Osteocyte (in vitro differentiated cells): ENCODE measurements at regions not wholly inside any gene's neighbourhood (a gene's known extent, or its start where the extent isn't known, plus 50 kb on each side); places are given as distances from the start of the nearest gene placed in this dataset.
"Not testable (repeated sequence)": the region's sequence is repeated elsewhere in the genome, so short reads cannot be mapped to it uniquely, and the experiment has no call there.

Experiments
- DNase-seq: peaks from one replicate; pipeline ENCODE4 v3.0.0; 2021; ENCODE audit warnings: mixed read lengths; ENCODE audit not compliant: unreplicated experiment; ENCODE audit errors: extremely low spot score
- H3K27ac Mint-ChIP-seq: one replicate; pipeline ENCODE4 v1.8.0; 2021; ENCODE audit warnings: mild to moderate bottlenecking, mixed read lengths; ENCODE audit not compliant: unreplicated experiment
- H3K27me3 Mint-ChIP-seq: one replicate; pipeline ENCODE4 v1.8.0; 2021; ENCODE audit warnings: mixed read lengths; ENCODE audit not compliant: unreplicated experiment
- H3K36me3 Mint-ChIP-seq: one replicate; pipeline ENCODE4 v1.8.0; 2021; ENCODE audit warnings: mixed read lengths; ENCODE audit not compliant: unreplicated experiment
- H3K4me1 Mint-ChIP-seq: one replicate; pipeline ENCODE4 v1.8.0; 2021; ENCODE audit warnings: mixed read lengths; ENCODE audit not compliant: unreplicated experiment
- H3K4me3 Mint-ChIP-seq: one replicate; pipeline ENCODE4 v1.8.0; 2021; ENCODE audit warnings: mild to moderate bottlenecking, moderate library complexity, mixed read lengths; ENCODE audit not compliant: unreplicated experiment
- H3K9me3 Mint-ChIP-seq: one replicate; pipeline ENCODE4 v1.8.0; 2021; ENCODE audit warnings: mixed read lengths; ENCODE audit not compliant: unreplicated experiment
- TF ChIP-seq, protein P1 (sequence below): fragments of 200-600 bp; sonication (generic); IDR thresholded peaks from 2 replicates; pipeline ENCODE4 v1.5.0; 2021; ENCODE audit warnings: antibody characterized with exemption, mild to moderate bottlenecking, moderate library complexity

GRCh38 chr1:67545364-67545763 is 115.2 kb upstream of the SERBP1 start:
- TF ChIP-seq, protein P1, sequence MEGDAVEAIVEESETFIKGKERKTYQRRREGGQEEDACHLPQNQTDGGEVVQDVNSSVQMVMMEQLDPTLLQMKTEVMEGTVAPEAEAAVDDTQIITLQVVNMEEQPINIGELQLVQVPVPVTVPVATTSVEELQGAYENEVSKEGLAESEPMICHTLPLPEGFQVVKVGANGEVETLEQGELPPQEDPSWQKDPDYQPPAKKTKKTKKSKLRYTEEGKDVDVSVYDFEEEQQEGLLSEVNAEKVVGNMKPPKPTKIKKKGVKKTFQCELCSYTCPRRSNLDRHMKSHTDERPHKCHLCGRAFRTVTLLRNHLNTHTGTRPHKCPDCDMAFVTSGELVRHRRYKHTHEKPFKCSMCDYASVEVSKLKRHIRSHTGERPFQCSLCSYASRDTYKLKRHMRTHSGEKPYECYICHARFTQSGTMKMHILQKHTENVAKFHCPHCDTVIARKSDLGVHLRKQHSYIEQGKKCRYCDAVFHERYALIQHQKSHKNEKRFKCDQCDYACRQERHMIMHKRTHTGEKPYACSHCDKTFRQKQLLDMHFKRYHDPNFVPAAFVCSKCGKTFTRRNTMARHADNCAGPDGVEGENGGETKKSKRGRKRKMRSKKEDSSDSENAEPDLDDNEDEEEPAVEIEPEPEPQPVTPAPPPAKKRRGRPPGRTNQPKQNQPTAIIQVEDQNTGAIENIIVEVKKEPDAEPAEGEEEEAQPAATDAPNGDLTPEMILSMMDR = no peak
- no peak for DNase-seq
- H3K36me3 Mint-ChIP-seq = no peaks in the 10 kb centered on the region
- no peak overlapping the region for H3K27ac Mint-ChIP-seq
- H3K9me3 Mint-ChIP-seq = no peaks in the 10 kb centered on the region
- no peak overlapping the region for H3K4me3 Mint-ChIP-seq
- no peaks in the 10 kb centered on the region for H3K4me1 Mint-ChIP-seq
- H3K27me3 Mint-ChIP-seq = no peaks in the 10 kb centered on the region

GRCh38 chr1:67551375-67551774 is 121.2 kb upstream of the SERBP1 start:
- Mint-ChIP-seq H3K9me3 (no peaks in the 10 kb centered on the region), H3K36me3 (no peaks in the 10 kb centered on the region), H3K27me3 (no peaks in the 10 kb centered on the region), H3K4me3 (no peak overlapping the region), H3K4me1 (no peaks in the 10 kb centered on the region), H3K27ac (no peak overlapping the region)
- TF ChIP-seq, protein P1 = no peak
- no peak for DNase-seq

DNA sequence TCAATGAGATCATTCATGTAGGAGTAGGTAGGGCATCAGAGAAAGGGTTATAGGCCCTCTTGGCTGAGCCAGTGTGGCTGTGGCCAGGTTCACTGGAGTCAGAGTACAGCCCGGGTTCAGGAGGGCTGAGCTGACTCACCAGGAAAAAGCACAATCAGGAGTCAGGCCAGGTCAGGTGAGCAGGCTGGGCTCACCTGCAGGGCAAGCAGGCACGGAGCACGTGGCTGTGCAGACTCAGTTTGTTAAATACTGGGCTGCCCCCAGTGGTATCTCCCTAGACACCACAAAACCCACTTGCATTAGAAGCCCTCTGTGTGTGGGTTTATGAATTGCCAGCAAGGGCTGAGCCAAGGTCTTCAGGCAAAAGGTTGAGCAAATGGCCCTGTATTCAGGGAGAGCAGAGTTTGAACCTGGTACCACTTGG is 122.1 kb upstream of the SERBP1 start:
- peaks cover 1% of the 10 kb centered on the region for H3K4me1 Mint-ChIP-seq
- TF ChIP-seq, protein P1 = no peak
- no peak overlapping the region for H3K27ac Mint-ChIP-seq
- H3K27me3 Mint-ChIP-seq = no peaks in the 10 kb centered on the region
- DNase-seq = no peak
- H3K36me3 Mint-ChIP-seq = no peaks in the 10 kb centered on the region
- H3K4me3 Mint-ChIP-seq = no peak overlapping the region
- H3K9me3 Mint-ChIP-seq = no peaks in the 10 kb centered on the region

- H3K27me3 Mint-ChIP-seq, H3K9me3 Mint-ChIP-seq, H3K4me1 Mint-ChIP-seq, DNase-seq, H3K4me3 Mint-ChIP-seq, H3K27ac Mint-ChIP-seq, H3K36me3 Mint-ChIP-seq: not testable (repeated sequence)
Observed at GRCh38 chr1:67554204-67554603, 124.0 kb upstream of the SERBP1 start.

DNA sequence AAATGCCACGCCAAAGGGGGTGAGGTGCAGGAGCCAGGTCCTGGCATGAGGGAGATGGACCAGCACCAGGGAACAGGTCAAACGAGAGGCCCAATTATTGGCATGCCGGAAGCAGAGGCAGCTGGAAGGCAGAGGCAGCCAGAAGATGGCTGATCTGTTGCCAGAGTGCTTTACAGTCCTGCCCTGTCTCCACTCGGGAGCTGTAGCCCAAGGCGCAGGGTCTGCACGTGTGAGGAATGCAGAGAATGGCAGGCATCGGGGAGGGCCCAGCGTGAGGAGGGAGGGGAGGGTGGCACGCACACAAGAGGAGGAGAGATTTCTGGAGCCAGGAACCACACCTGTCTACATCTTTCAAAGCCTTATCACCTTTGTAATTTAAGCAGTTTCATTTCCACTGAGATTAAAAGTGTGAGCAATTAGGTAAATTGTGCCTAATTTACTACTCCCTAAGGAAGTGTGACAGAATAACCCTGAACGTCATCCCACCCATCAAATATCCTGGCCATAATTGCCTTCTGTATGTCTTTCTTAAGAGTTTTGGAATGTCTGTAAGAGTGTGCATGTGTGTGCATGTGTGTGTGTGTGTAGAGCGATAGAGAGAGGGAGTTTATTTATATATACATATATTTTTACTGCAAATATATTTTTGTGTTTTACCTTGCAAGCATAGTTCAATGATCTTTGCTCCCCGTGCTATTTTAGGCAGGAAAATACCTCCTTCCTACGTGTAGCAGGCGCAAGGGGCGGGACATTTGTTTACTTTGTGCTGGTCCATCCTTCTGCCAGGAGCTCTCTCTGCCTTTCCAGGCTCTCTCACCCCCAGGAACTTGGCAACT is 125.5 kb upstream of the SERBP1 start:
- H3K4me3 Mint-ChIP-seq = no peak overlapping the region
- no peak overlapping the region for H3K27ac Mint-ChIP-seq
- no peaks in the 10 kb centered on the region for H3K27me3 Mint-ChIP-seq
- peaks cover 7% of the 10 kb centered on the region for H3K4me1 Mint-ChIP-seq
- TF ChIP-seq, protein P1 = no peak
- H3K9me3 Mint-ChIP-seq = no peaks in the 10 kb centered on the region
- no peaks in the 10 kb centered on the region for H3K36me3 Mint-ChIP-seq
- no peak for DNase-seq
